ENCODE measurements at regions not wholly inside any gene's neighbourhood (a gene's known extent, or its start where the extent isn't known, plus 50 kb on each side); places are given as distances from the start of the nearest gene placed in this dataset.

DNA sequence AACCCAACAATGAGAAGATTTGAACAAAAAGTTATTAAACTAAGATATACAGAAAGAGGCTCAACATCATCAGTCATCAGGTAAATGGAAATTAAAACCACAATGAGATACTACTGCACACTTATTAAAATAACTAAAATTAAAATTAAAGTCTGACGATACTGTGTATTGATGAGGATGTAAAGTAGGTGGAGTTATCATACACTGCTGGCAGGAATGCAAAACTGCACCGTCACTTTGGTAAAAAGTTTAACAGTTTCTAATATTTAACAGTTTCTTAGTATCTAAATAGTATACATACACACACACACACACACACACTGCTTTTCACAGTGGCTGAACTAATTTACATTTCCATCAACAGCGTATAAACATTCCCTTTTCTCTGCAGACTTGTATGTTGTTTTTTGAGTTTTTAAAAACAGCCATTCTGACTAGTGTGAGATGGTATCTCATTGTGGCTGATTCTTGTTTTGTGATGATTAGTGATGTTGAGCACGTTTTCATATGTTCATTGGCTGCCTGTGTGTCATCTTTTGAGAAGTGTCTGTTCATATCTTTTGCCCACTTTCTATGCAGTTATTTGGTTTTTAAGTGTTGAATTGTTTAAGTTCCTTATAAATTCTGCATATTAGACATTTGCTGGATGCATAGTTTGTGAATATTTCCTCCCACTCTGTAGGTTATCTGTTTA is 726.9 kb upstream of the CHAC2 start:
- FAIRE-seq, result no peak
- Histone ChIP-seq H3K4me1 (0 out of 3 replicates have a peak, but pooled peaks cover 9% of the 10 kb centered on the region), H3K4me2 (no peak overlapping the region), H3K9me3 (peaks cover 4% of the 10 kb centered on the region; the same call in 1 of the 3 replicates), H3K4me3 (no peak overlapping the region), H3K27ac (no peak overlapping the region)
- CTCF ChIA-PET, result no interaction called here
- DNase-seq (ENCODE audit: low read depth in 1 of 2, low spot score in 1 of 2), result no peak
- no peak for ATAC-seq
- POLR2A ChIA-PET, result no interaction called here
- 55% methylated on average over 4 of the region's 4 CpGs for WGBS (ENCODE audit: missing lambda C conversion rate)
- no peak for TF ChIP-seq GATA3 (IDR thresholded peaks at IDR 0.05; ENCODE audit: borderline replicate concordance)
- no peak for TF ChIP-seq MYC (IDR thresholded peaks at IDR 0.05; ENCODE audit: borderline replicate concordance, low read length)
- TF ChIP-seq, protein P1, sequence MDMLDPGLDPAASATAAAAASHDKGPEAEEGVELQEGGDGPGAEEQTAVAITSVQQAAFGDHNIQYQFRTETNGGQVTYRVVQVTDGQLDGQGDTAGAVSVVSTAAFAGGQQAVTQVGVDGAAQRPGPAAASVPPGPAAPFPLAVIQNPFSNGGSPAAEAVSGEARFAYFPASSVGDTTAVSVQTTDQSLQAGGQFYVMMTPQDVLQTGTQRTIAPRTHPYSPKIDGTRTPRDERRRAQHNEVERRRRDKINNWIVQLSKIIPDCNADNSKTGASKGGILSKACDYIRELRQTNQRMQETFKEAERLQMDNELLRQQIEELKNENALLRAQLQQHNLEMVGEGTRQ (IDR thresholded peaks at IDR 0.05), result no peak
- no peak for TF ChIP-seq CEBPB (IDR thresholded peaks at IDR 0.05)
- no peak for TF ChIP-seq RAD21 (conservative IDR thresholded peaks at IDR 0.05 in 1 of 2, IDR thresholded peaks at IDR 0.05 in 1 of 2)
- TF ChIP-seq, protein P2, sequence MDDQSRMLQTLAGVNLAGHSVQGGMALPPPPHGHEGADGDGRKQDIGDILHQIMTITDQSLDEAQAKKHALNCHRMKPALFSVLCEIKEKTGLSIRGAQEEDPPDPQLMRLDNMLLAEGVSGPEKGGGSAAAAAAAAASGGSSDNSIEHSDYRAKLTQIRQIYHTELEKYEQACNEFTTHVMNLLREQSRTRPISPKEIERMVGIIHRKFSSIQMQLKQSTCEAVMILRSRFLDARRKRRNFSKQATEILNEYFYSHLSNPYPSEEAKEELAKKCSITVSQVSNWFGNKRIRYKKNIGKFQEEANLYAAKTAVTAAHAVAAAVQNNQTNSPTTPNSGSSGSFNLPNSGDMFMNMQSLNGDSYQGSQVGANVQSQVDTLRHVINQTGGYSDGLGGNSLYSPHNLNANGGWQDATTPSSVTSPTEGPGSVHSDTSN (IDR thresholded peaks at IDR 0.05), result no peak
- TF ChIP-seq HOXB5 (CRISPR knock-in tag; IDR thresholded peaks at IDR 0.05), result no peak

DNA sequence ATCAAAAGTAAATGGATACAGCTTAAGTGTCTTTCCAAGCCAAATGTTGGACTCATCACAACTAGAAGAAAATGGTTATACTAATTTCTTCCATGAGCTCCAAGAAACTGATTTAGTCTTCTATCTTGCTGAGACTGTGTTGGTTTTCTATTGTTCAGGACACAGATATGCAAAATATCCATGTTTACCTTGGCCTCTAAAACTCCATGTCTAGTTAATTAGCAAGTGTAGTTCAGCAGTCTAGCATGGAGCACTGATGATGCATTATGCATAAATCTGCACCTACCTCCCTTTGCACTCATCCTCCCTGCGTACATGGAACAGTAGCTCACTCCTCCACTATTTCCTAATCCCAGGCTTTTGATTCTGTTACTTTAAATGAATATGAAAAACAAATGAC is 731.4 kb upstream of the CHAC2 start:
- POLR2A ChIA-PET, result no interaction called here
- no peak for DNase-seq (ENCODE audit: low read depth in 1 of 2, low spot score in 1 of 2)
- CTCF ChIA-PET, result interaction anchor here (0.5 kb wide), 1 partner anchor 777 kb away, joined by 3 read pairs; no protein-coding TSS in a partner anchor
- H3K4me3 ChIP-seq, result no peak overlapping the region
- no peak for FAIRE-seq
- peak in 1 of 2 experiments; percentile 43; a peak in 2 of 6 replicates for ATAC-seq
- H3K27ac ChIP-seq, result no peak overlapping the region
- 23% methylated on average over 1 of the region's 1 CpG for WGBS (ENCODE audit: missing lambda C conversion rate)
- H3K4me2 ChIP-seq, result peak overlapping the region; percentile 30
- H3K9me3 ChIP-seq, result no peaks in the 10 kb centered on the region
- TF ChIP-seq EHF (CRISPR knock-in tag; IDR thresholded peaks at IDR 0.05) (no peak), ESRRA (IDR thresholded peaks at IDR 0.05; ENCODE audit: borderline replicate concordance, low read length) (no peak)
- TF ChIP-seq, protein P1 (IDR thresholded peaks at IDR 0.05), result no peak
- TF ChIP-seq, protein P3, sequence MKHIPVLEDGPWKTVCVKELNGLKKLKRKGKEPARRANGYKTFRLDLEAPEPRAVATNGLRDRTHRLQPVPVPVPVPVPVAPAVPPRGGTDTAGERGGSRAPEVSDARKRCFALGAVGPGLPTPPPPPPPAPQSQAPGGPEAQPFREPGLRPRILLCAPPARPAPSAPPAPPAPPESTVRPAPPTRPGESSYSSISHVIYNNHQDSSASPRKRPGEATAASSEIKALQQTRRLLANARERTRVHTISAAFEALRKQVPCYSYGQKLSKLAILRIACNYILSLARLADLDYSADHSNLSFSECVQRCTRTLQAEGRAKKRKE (CRISPR knock-in tag; IDR thresholded peaks at IDR 0.05; ENCODE audit: low read depth), result no peak
- 0 out of 3 replicates have a peak, but pooled peaks cover 9% of the 10 kb centered on the region for H3K4me1 ChIP-seq

DNA sequence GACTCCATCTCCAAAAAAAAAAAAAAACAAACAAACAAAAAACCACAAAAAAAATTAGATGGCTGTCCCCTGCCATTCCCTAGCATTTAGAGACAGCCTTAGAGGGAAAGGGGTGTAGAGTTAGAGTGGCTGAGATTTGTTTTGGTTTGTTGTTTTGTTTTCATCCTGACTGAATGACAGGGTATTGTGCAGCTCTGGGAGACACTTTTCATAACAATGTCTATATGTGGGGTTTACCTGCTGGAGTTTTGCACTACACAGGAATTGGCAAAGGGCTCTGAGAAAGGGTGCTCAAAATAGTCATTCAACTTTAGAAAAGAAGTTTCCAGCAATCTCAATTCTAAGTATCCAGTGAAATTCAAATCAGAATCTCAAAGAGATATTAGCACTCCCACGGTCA is 732.5 kb upstream of the CHAC2 start:
- ChIA-PET CTCF (no interaction called here), POLR2A (no interaction called here)
- no peak overlapping the region for H3K4me3 ChIP-seq
- no peak overlapping the region for H3K27ac ChIP-seq
- ATAC-seq (no peak), DNase-seq (ENCODE audit: low read depth in 1 of 2, low spot score in 1 of 2) (no peak), FAIRE-seq (no peak)
- no peaks in the 10 kb centered on the region for H3K9me3 ChIP-seq
- TF ChIP-seq KDM5A (IDR thresholded peaks at IDR 0.05) (no peak), HOXA7 (CRISPR knock-in tag; IDR thresholded peaks at IDR 0.05) (no peak), RARB (CRISPR knock-in tag; IDR thresholded peaks at IDR 0.05) (no peak), EP300 (IDR thresholded peaks at IDR 0.05) (no peak), GATA3 (IDR thresholded peaks at IDR 0.05; ENCODE audit: borderline replicate concordance) (no peak), MYC (IDR thresholded peaks at IDR 0.05; ENCODE audit: borderline replicate concordance, low read length) (no peak), TFCP2L1 (CRISPR knock-in tag; IDR thresholded peaks at IDR 0.05) (no peak), BHLHE40 (IDR thresholded peaks at IDR 0.05; ENCODE audit: low read depth, low read length) (no peak), CBX8 (IDR thresholded peaks at IDR 0.05) (no peak), ZC3H11A (IDR thresholded peaks at IDR 0.05) (no peak), HEYL (CRISPR knock-in tag; IDR thresholded peaks at IDR 0.05) (no peak), FOXS1 (CRISPR knock-in tag; IDR thresholded peaks at IDR 0.05) (no peak)
- TF ChIP-seq, protein P2 (IDR thresholded peaks at IDR 0.05), result no peak
- TF ChIP-seq, protein P4, sequence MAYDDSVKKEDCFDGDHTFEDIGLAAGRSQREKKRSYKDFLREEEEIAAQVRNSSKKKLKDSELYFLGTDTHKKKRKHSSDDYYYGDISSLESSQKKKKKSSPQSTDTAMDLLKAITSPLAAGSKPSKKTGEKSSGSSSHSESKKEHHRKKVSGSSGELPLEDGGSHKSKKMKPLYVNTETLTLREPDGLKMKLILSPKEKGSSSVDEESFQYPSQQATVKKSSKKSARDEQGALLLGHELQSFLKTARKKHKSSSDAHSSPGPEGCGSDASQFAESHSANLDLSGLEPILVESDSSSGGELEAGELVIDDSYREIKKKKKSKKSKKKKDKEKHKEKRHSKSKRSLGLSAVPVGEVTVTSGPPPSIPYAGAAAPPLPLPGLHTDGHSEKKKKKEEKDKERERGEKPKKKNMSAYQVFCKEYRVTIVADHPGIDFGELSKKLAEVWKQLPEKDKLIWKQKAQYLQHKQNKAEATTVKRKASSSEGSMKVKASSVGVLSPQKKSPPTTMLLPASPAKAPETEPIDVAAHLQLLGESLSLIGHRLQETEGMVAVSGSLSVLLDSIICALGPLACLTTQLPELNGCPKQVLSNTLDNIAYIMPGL (CRISPR knock-in tag; IDR thresholded peaks at IDR 0.05; ENCODE audit: borderline replicate concordance), result no peak
- WGBS (ENCODE audit: missing lambda C conversion rate), result 28% methylated on average over 1 of the region's 1 CpG
- 0 out of 3 replicates have a peak, but pooled peaks cover 9% of the 10 kb centered on the region for H3K4me1 ChIP-seq
- H3K4me2 ChIP-seq, result no peak overlapping the region

Data from A549 (cell line).